ENCODE measurements at regions not wholly inside any gene's neighbourhood (a gene's known extent, or its start where the extent isn't known, plus 50 kb on each side); places are given as distances from the start of the nearest gene placed in this dataset.

GRCh38 chr17:63171428-63172393 lies 205.7 kb downstream of the TANC2 start:
- TF ChIP-seq CTCF (IDR thresholded peaks at IDR 0.05): no peak
- no peak for TF ChIP-seq POLR2AphosphoS5 (IDR thresholded peaks at IDR 0.05)
- no peak for TF ChIP-seq EP300 (IDR thresholded peaks at IDR 0.05)
- TF ChIP-seq POLR2A (IDR thresholded peaks at IDR 0.05): no peak
